CD14-positive monocyte (primary cell): ENCODE measurements at regions not wholly inside any gene's neighbourhood (a gene's known extent, or its start where the extent isn't known, plus 50 kb on each side); places are given as distances from the start of the nearest gene placed in this dataset.

Experiments used
- DNase-seq, 3 donors: peaks; one replicate each; pipeline ENCODE4 v3.0.0-alpha.2; 2011 to 2022
- H2AFZ ChIP-seq: 2 replicates; pipeline ENCODE4 v1.6.0; 2012; ENCODE audit warnings: mild to moderate bottlenecking, low read depth, low read length, inconsistent platforms; ENCODE audit not compliant: insufficient read depth, poor library complexity, severe bottlenecking
- H3K27ac ChIP-seq, 2 donors: 1 replicate in 1 of 2; 2 replicates in 1 of 2; pipeline ENCODE4 v1.5.1; 2012 to 2013; ENCODE audit warnings: low read length in 2 of 2, control low read depth in 1 of 2, inconsistent platforms in 1 of 2, low read depth in 1 of 2, mild to moderate bottlenecking in 1 of 2
- H3K27me3 ChIP-seq, 2 donors: one replicate each; pipeline versions ENCODE4 v1.6.0 to v1.6.1; 2011 to 2013; ENCODE audit warnings: low read length in 2 of 2; ENCODE audit not compliant: control insufficient read depth in 2 of 2, insufficient read depth in 2 of 2
- H3K36me3 ChIP-seq, 2 donors: replicated peaks in 1 of 2; 1 replicate in 1 of 2; 2 replicates in 1 of 2; pipeline versions ENCODE4 v1.5.1 to v1.6.1; 2012 to 2013; ENCODE audit warnings: low read length in 2 of 2, control low read depth in 1 of 2, inconsistent platforms in 1 of 2, mild to moderate bottlenecking in 1 of 2; ENCODE audit not compliant: insufficient read depth in 2 of 2, control insufficient read depth in 1 of 2
- H3K4me1 ChIP-seq, 2 donors: 1 replicate in 1 of 2; 2 replicates in 1 of 2; pipeline versions ENCODE4 v1.5.1 to v1.6.1; 2012 to 2013; ENCODE audit warnings: low read length in 2 of 2, control low read depth in 1 of 2, inconsistent platforms in 1 of 2, mild to moderate bottlenecking in 1 of 2, moderate library complexity in 1 of 2; ENCODE audit not compliant: insufficient read depth in 2 of 2, control insufficient read depth in 1 of 2
- H3K4me2 ChIP-seq: replicated peaks from 2 replicates; pipeline ENCODE3; 2012; ENCODE audit warnings: low read length, moderate library complexity, mild to moderate bottlenecking; ENCODE audit not compliant: poor library complexity, severe bottlenecking; ENCODE audit errors: extremely low read depth
- H3K4me3 ChIP-seq, 3 experiments: fragments of 200-600 bp in 1 of 3; sonication (generic) in 1 of 3; replicated peaks in 1 of 3; 1 replicate in 2 of 3; 2 replicates in 1 of 3; pipeline ENCODE4 v1.5.1; 2011 to 2013; ENCODE audit warnings: low read length in 3 of 3, mild to moderate bottlenecking in 3 of 3, control low read depth in 2 of 3, low read depth in 2 of 3, inconsistent platforms in 1 of 3, moderate library complexity in 1 of 3
- H3K79me2 ChIP-seq: 2 replicates; pipeline ENCODE4 v1.6.0; 2012; ENCODE audit warnings: mild to moderate bottlenecking, control low read depth, inconsistent platforms, low read length, moderate library complexity; ENCODE audit not compliant: insufficient read depth
- H3K9ac ChIP-seq: 2 replicates; pipeline ENCODE4 v1.6.0; 2017; ENCODE audit warnings: low read length, mild to moderate bottlenecking; ENCODE audit not compliant: insufficient read depth, poor library complexity, severe bottlenecking
- H3K9me3 ChIP-seq, 2 donors: replicated peaks in 1 of 2; 1 replicate in 1 of 2; 2 replicates in 1 of 2; pipeline versions ENCODE4 v1.5.1 to v1.6.1; 2012 to 2013; ENCODE audit warnings: low read length in 2 of 2, control low read depth in 1 of 2; ENCODE audit not compliant: control insufficient read depth in 1 of 2, insufficient read depth in 1 of 2
- H4K20me1 ChIP-seq: 2 replicates; pipeline ENCODE4 v1.6.0; 2012; ENCODE audit warnings: mild to moderate bottlenecking, low read length, control low read depth, moderate library complexity; ENCODE audit not compliant: insufficient read depth
- H3K27ac Mint-ChIP-seq, 7 donors: one replicate each; pipeline ENCODE4 v1.8.0; 2020; ENCODE audit warnings: mild to moderate bottlenecking in 7 of 7, mixed read lengths in 7 of 7, moderate library complexity in 6 of 7, inconsistent platforms in 2 of 7
- H3K27me3 Mint-ChIP-seq, 3 donors: one replicate each; pipeline ENCODE4 v1.8.0; 2021 to 2022; ENCODE audit warnings: low read depth in 3 of 3, mild to moderate bottlenecking in 3 of 3, mixed read lengths in 3 of 3, moderate library complexity in 3 of 3, inconsistent platforms in 1 of 3
- H3K36me3 Mint-ChIP-seq, 2 donors: one replicate each; pipeline ENCODE4 v1.8.0; 2020; ENCODE audit warnings: mixed read lengths in 2 of 2, inconsistent platforms in 1 of 2, mild to moderate bottlenecking in 1 of 2
- H3K4me1 Mint-ChIP-seq: one replicate; pipeline ENCODE4 v1.8.0; 2020; ENCODE audit warnings: mild to moderate bottlenecking, mixed read lengths
- H3K4me3 Mint-ChIP-seq, 2 donors: one replicate each; pipeline ENCODE4 v1.8.0; 2020; ENCODE audit warnings: mild to moderate bottlenecking in 2 of 2, mixed read lengths in 2 of 2, moderate library complexity in 1 of 2
- H3K9me3 Mint-ChIP-seq, 7 donors: one replicate each; pipeline ENCODE4 v1.8.0; 2020 to 2022; ENCODE audit warnings: mixed read lengths in 7 of 7, mild to moderate bottlenecking in 6 of 7, moderate library complexity in 6 of 7, inconsistent platforms in 2 of 7
- CTCF ChIP-seq: fragments of 200-600 bp; IDR thresholded peaks from one replicate; pipeline ENCODE4 v1.8.0; 2022; ENCODE audit warnings: antibody characterized with exemption, mild to moderate bottlenecking
- WGBS: methylation state at CpG from one replicate; pipeline ENCODE4 v1.1.5; 2013; ENCODE audit warnings: missing lambda C conversion rate; ENCODE audit not compliant: insufficient coverage; 5-methylcytosine and 5-hydroxymethylcytosine counted together
- intact Hi-C, 2 donors: fragments of 100-400 bp; cut with micrococcal nuclease; formaldehyde crosslinking; loops; one replicate each; pipeline versions ENCODE4 v1.15.0 to v1.15.1; 2023

GRCh38 chr9:28439688-28440087 is 866.4 kb upstream of the C9orf72 start:
- Histone ChIP-seq H3K27ac (no peak overlapping the region), H3K9me3 (peaks cover 26 to 31% of the 10 kb centered on the region in 2 donors), H2AFZ (no peak overlapping the region), H3K4me1 (no peaks in the 10 kb centered on the region), H3K4me2 (no peak overlapping the region), H3K79me2 (no peaks in the 10 kb centered on the region), H3K27me3 (no peaks in the 10 kb centered on the region), H3K9ac (no peak overlapping the region), H3K4me3 (no peak overlapping the region), H4K20me1 (no peaks in the 10 kb centered on the region), H3K36me3 (no peaks in the 10 kb centered on the region)
- Mint-ChIP-seq H3K9me3 (peaks cover 8 to 24% (median 16%) of the 10 kb centered on the region in 7 donors), H3K4me1 (no peaks in the 10 kb centered on the region), H3K36me3 (no peaks in the 10 kb centered on the region), H3K27ac (no peak overlapping the region), H3K27me3 (no peaks in the 10 kb centered on the region), H3K4me3 (no peak overlapping the region)
- no peak for TF ChIP-seq CTCF
- intact Hi-C loops = loop anchor here in 1 of 2 donors (10.0 kb wide), 1 partner anchor 65 kb away; no protein-coding TSS in a partner anchor
- no peak for DNase-seq
- no CpG with 5 or more reads among the region's 3 CpGs for WGBS

- Histone ChIP-seq H4K20me1 (no peaks in the 10 kb centered on the region), H3K9ac (no peak overlapping the region), H3K27ac (no peak overlapping the region), H3K27me3 (no peaks in the 10 kb centered on the region), H3K9me3 (peaks cover 24 to 27% of the 10 kb centered on the region in 2 donors), H3K4me3 (no peak overlapping the region), H3K79me2 (no peaks in the 10 kb centered on the region), H2AFZ (no peak overlapping the region), H3K4me2 (no peak overlapping the region), H3K36me3 (no peaks in the 10 kb centered on the region), H3K4me1 (no peaks in the 10 kb centered on the region)
- Mint-ChIP-seq H3K4me1 (no peaks in the 10 kb centered on the region), H3K4me3 (no peak overlapping the region), H3K36me3 (no peaks in the 10 kb centered on the region), H3K27me3 (peaks cover 0 to 2% (median 1%) of the 10 kb centered on the region in 3 donors), H3K9me3 (peaks cover 8 to 25% (median 14%) of the 10 kb centered on the region in 7 donors), H3K27ac (no peak overlapping the region)
- no peak for TF ChIP-seq CTCF
- intact Hi-C loops = loop anchor here in 1 of 2 donors (10.0 kb wide), 1 partner anchor 61 kb away; no protein-coding TSS in a partner anchor
- DNase-seq = no peak
- WGBS = 86% methylated on average over 4 of the region's 4 CpGs
These were observed 870.2 kb upstream of the C9orf72 start for GRCh38 chr9:28443461-28443860.
